Urinary bladder (tissue), 3 donors: ENCODE measurements at regions not wholly inside any gene's neighbourhood (a gene's known extent, or its start where the extent isn't known, plus 50 kb on each side); places are given as distances from the start of the nearest gene placed in this dataset.
"Not testable (repeated sequence)": the region's sequence is repeated elsewhere in the genome, so short reads cannot be mapped to it uniquely, and the experiment has no call there.

Experiments used
- DNase-seq: peaks from one replicate; pipeline ENCODE4 v3.0.0-alpha.2; 2015; ENCODE audit errors: extremely low spot score
- H3K27ac ChIP-seq: one replicate; pipeline ENCODE4 v1.5.1; 2013; ENCODE audit warnings: low read depth, mild to moderate bottlenecking, moderate library complexity
- H3K36me3 ChIP-seq: one replicate; pipeline ENCODE4 v1.6.1; 2013; ENCODE audit warnings: mild to moderate bottlenecking, moderate library complexity; ENCODE audit not compliant: insufficient read depth
- H3K4me1 ChIP-seq: one replicate; pipeline ENCODE4 v1.6.1; 2013; ENCODE audit warnings: mild to moderate bottlenecking, moderate library complexity; ENCODE audit not compliant: insufficient read depth
- H3K4me3 ChIP-seq: one replicate; pipeline ENCODE4 v1.5.1; 2013; ENCODE audit warnings: low read depth, low read length
- WGBS: extraction: QIAGEN DNeasy Blood & Tissue Kit; methylation state at CpG from one replicate; pipeline ENCODE4 v1.1.7; 2013; 5-methylcytosine and 5-hydroxymethylcytosine counted together
- donor health status: healthy with polysubstance abuse.
- donor health status: healthy.

DNA sequence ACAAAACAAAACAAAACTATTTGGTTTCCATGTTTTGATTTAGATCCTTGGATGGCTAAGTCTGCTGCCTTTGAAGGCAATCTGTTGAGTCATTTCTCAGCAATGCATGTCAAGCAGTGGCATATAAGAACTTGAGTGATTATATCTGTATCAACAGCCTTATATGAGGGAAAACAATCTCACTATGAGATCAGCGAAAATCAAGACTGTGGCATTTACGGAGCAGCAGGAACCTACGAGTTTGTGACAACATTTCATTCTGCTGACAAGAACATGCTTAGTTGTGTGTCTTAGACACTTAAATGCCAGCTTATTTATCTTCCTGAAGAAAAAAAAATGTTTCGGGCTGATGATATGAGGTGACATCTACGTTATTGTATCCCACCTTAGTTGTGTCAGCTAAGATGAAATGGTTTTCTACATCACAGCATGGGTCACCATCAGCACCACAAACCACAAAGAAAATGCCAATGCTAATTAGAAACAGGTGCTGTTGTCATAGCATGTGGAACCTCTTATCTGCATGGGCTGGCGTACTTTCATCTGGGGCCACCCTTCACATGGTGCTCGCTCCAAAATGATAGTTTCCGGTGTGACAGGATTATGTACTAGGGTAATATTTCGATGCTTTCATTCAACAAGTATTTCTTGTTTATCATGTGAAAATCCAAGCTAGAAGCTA is 1085.5 kb downstream of the SORCS1 start:
- H3K27ac ChIP-seq: no peak overlapping the region
- no peaks in the 10 kb centered on the region for H3K36me3 ChIP-seq
- DNase-seq: no peak
- H3K4me3 ChIP-seq: no peak overlapping the region
- H3K4me1 ChIP-seq: no peaks in the 10 kb centered on the region
- 55% methylated on average over 9 of the region's 9 CpGs for WGBS

DNA sequence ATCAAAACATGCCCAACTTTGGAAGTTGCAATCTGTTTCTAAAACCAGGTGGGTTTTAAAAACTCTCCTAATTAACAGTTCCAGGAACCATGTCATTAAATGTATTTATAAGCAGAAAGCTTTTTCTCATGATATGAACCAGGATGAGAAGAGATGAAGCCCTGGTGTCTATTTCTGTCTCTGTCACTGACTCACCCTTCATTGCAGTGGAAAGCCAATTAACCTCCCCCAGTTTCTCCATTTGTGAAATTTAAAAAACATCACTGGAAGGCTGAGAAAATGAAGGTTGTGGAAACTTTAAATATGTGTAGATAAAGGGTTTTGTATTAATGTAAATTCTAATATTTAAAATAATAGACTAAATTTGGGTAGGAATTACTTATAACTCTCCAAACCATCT is 1088.0 kb downstream of the SORCS1 start:
- DNase-seq: no peak
- Histone ChIP-seq H3K4me1 (no peaks in the 10 kb centered on the region), H3K36me3 (no peaks in the 10 kb centered on the region), H3K4me3 (no peak overlapping the region), H3K27ac (no peak overlapping the region)

DNA sequence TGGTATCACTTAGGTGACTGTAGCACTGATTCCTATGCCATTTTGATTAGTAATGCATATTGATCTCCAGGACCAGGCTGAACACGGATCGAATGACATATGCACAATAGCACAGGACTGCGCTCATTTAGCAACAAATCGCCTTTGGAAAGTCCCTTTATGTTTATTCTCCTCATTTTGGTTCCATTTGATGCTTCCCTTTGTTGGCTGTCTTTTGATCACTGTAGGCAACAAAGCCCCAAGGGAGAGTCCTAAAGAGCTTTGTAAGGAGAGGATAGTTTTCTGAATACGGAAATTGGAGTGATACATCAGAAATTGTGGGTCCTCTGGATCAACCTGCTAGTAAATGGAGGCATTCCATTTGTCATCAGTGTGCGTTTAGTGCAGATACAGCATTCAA is 1111.4 kb downstream of the SORCS1 start:
- H3K4me1 ChIP-seq: no peaks in the 10 kb centered on the region
- WGBS: 84% methylated on average over 6 of the region's 6 CpGs
- no peak overlapping the region for H3K27ac ChIP-seq
- DNase-seq: no peak
- H3K4me3 ChIP-seq: no peak overlapping the region
- H3K36me3 ChIP-seq: no peaks in the 10 kb centered on the region

DNA sequence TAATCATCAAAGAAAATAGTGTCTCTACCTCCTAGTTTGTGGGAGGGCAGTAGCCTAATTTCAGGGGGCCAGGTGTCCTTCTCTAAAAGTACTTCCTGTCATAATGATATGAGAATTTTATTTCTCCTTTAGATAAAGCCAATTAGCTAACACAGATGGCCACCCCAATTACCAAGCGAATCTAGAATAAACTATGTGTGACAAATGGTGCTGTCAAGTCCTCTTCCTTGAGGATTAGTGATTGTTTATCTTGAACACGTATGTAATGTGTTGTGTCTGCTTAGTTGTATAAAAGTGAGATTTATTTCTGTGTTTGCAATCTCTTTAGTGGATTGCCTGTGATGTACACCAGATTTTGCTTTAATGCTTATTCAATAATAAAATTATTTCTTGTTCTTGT is 1120.0 kb downstream of the SORCS1 start:
- Histone ChIP-seq H3K4me3 (no peak overlapping the region), H3K27ac (no peak overlapping the region), H3K4me1 (no peaks in the 10 kb centered on the region), H3K36me3 (no peaks in the 10 kb centered on the region)
- no peak for DNase-seq
- WGBS: 18% methylated on average over 2 of the region's 2 CpGs

DNA sequence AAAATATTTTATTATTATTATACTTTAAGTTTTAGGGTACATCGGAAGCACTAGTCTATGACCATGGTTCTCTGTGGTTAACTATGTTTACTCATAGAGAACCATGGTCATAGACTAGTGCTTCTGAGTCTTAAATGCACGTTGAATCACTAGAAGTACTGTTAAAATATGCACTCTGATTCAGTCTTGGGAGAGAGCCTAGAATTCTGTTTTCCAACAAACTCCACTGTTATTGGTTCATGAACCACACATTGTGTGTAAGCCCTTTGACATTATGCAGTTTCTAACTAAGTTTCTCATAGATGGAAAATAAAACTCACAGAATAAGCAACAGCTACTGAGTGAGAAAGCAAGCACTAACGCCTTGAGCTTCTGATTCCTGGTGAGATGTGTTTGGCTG is 1120.6 kb downstream of the SORCS1 start:
- DNase-seq: no peak
- Histone ChIP-seq H3K27ac (no peak overlapping the region), H3K4me1 (no peaks in the 10 kb centered on the region), H3K4me3 (no peak overlapping the region), H3K36me3 (no peaks in the 10 kb centered on the region)
- 41% methylated on average over 3 of the region's 3 CpGs for WGBS

DNA sequence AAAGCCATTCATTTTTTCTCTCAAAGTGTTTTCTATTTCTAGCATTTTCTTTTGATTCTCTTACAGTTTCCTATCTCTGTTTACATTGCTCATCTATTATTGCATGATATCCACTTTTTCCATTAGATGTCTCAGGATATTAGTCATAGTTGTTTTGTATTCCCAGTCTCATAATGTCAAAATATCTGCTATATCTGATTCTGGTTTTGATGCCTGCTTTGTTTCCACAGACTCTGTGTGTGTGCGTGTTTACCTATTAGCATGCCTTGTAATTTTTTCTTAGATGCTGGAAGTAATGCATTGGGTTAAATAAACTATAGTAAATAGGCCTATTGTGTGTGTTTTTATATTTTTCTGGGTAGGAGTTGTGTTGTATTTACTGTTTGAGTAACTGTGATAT is 1126.3 kb downstream of the SORCS1 start:
- WGBS: 97% methylated on average over 1 of the region's 1 CpG

DNA sequence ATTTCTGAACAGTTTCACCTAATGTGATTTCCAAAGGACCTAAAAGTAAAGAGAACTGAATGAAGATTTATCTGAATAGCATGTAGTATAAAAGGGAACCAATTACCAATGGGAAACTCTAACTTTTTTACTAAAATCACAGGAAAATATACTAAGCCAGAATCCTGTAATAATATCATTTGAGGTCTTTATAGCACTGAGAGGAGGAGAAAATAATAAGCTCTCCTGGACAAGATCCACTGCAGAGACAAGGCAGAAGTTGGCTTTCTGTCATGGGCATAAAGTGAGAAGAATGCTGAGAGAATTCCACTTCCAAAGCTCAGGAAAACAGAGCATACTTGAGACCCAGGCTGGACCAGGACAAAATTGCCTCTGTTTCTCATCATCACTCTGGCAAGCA is 1131.4 kb downstream of the SORCS1 start:
- H3K4me3 ChIP-seq: no peak overlapping the region
- H3K36me3 ChIP-seq: no peaks in the 10 kb centered on the region
- no peaks in the 10 kb centered on the region for H3K4me1 ChIP-seq
- DNase-seq: no peak
- H3K27ac ChIP-seq: no peak overlapping the region

More for the DNA sequence above, 1126.3 kb downstream of the SORCS1 start:
- Histone ChIP-seq H3K36me3 (no peaks in the 10 kb centered on the region), H3K4me1 (no peaks in the 10 kb centered on the region), H3K27ac (no peak overlapping the region), H3K4me3 (no peak overlapping the region)
- DNase-seq: no peak

DNA sequence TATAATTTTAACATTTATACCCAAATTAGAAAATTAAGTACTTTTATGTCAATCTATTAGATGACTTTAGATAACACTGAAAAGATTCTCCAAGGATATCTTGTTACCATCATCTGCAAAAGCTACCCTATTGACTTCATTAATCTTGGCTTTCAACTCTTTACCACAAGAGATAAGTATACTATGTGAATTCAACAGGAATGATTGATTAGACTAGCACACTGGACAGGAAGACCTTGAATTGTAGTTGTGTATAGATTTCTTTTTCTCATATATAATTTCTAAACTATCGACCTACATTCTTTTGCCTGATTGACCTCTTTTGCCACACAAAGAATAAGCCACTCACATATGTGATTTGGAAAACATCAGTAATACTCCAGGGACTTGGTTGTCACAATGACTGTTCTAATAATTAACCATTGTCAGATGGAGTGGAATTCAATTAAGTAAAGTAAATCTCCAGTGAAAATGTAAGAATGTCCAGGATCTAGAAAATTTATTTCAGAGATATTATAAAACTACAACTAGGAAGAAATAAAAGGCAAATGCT is 1132.0 kb downstream of the SORCS1 start:
- DNase-seq: no peak
- WGBS: 75% methylated on average over 1 of the region's 1 CpG
- Histone ChIP-seq H3K27ac (no peak overlapping the region), H3K36me3 (no peaks in the 10 kb centered on the region), H3K4me1 (no peaks in the 10 kb centered on the region), H3K4me3 (no peak overlapping the region)

DNA sequence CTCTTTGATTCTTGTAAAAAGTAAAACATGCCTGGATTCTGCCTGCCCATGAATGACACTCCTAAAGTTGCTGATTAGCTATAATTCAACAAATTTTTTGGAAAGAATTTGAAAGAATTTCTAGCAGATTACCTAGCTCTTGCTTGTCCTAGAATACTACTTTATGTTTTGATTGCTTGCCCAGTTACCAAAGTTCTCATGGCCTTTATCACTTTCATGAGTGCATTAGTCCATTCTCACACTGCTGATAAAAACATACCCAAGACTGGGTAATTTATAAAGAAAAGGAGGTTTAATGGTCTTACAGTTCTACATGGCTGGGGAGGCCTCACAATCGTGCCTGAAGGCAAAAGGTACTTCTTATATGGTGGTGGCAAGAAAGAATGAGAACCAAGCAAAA is 1137.3 kb downstream of the SORCS1 start:
- no peak for DNase-seq
- Histone ChIP-seq H3K4me1 (no peaks in the 10 kb centered on the region), H3K4me3 (no peak overlapping the region), H3K36me3 (no peaks in the 10 kb centered on the region), H3K27ac (no peak overlapping the region)
- 75% methylated on average over 1 of the region's 1 CpG for WGBS

DNA sequence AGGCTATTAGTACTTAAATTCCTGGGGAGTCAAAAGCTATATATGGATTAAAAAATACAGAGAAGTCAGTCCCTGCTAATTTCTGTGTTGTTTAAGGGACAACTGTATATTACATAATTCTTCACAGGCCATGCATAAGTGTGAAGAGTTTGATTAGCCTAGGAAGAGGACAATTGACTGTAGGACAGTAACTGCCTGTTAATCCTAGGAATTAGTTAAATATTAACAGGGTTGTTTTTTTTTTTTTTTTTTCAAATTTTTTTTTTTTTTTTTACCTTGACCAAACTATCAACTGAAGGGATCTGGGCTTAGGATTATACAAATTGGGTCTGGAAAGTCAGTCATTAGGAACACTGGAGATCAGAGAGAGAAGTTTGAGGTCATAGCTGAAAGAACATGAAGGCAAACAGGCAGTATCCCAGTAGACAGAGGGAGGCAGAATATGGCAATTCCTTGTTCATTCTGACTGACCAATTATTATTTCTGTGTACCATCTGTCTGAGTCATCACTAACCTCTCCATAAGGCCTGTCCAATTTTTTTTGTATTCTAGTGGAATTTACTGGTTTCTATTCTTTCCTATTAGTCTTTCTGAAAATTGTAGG is 1139.2 kb downstream of the SORCS1 start:
- H3K4me1 ChIP-seq: no peaks in the 10 kb centered on the region
- H3K27ac ChIP-seq: no peak overlapping the region
- H3K4me3 ChIP-seq: no peak overlapping the region

DNA sequence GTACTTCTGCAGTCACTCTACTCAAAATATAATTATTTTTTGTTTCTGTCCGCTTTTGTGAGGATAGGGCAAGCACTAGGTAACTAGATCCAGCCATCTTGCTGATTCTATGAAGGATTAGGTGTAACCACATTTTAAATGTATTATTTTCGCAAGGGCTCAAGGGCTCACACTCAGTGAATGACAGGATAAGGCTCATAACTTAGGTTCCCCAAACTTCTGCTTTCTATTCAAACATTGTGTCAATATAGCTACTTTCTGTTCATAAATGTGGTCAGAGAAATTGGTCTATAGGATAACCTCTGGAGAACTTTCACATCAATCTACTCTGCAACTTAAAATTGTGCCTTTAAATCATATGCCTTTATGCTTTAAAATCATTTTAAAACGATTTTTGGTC is 1141.2 kb downstream of the SORCS1 start:
- H3K27ac ChIP-seq: no peak overlapping the region
- H3K4me1 ChIP-seq: no peaks in the 10 kb centered on the region
- WGBS: 82% methylated on average over 3 of the region's 3 CpGs
- no peaks in the 10 kb centered on the region for H3K36me3 ChIP-seq
- H3K4me3 ChIP-seq: no peak overlapping the region
- DNase-seq: no peak

More for the DNA sequence above, 1139.2 kb downstream of the SORCS1 start:
- no peaks in the 10 kb centered on the region for H3K36me3 ChIP-seq
- DNase-seq: no peak

DNA sequence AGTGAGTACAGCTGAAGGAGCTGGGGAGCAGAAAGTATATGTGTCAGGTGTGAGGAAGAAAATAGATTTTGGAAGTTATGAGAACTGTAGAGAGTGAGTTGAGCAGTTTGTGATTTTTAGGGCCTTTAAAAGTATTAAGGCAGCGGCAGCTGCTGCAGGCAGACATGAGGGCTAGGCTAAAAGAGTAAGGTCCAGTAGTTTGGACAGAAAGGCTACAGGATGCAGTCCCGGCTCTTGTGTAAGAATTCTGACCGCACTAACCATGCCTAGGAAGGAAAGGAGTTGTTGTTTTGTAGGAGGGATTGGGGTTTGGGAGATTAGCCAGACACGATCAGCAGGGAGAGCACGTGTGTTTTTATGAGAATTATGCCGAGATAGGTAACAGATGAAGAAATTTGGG is 1144.9 kb downstream of the SORCS1 start:
- H3K4me3 ChIP-seq, H3K4me1 ChIP-seq, H3K36me3 ChIP-seq, H3K27ac ChIP-seq, DNase-seq: not testable (repeated sequence)
- WGBS: 62% methylated on average over 6 of the region's 6 CpGs

DNA sequence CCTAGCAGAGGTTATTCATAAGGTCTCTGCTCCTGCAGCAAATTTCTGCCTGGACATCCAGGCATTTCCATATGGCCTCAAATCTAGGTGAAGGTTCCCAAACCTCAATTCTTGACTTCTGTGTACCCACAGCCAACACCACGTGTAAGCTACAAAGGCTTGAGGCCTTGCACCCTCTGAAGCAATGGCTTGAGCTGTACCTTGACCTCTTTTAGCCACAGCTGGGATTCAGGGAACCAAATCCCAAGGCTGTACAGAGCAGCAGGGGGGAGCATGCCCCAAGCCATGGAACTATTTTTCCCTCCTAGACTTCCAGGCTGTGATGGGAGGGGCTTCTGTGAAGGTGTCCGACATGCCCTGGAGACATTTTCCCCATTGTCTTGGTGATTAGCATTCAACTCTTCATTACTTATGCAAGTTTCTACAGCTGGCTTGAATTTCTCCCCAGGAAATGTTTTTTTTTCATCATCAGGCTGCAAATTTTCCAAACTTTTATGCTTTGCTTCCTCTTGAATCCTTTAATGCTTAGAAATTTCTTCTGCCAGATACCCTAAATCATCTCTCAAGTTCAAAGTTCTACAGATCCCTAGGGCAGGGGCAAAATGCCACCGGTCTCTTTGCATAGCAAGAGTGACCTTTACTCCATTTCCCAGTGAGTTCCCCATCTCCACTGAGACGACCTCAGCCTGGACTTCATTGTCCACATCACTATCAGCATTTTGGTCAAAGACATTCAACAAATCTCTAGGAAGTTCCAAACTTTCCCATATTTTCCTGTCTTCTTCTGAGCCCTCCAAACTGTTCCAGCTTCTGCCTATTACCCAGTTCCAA is 1148.9 kb downstream of the SORCS1 start:
- not testable (repeated sequence) for H3K27ac ChIP-seq, DNase-seq, H3K36me3 ChIP-seq, H3K4me3 ChIP-seq, H3K4me1 ChIP-seq
- 79% methylated on average over 4 of the region's 4 CpGs for WGBS

DNA sequence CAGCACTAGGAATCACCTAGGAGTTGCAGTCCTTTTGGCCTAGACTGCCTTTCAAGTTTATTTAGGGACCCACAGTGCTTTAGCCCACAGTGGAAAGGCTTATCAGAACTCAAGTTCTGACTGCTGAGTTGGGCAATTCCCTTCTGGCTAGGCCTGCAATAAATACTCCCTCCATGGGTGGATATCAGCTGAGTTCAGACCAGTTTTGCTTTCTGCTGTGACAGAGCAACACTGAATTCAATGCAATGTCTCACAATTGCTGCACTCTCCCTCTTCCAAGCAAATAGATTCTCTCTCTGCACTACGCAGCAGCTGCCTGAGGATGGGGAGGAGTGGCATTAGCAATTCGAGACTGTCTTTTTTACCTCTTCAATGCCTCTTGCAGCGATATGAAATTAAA is 1153.3 kb downstream of the SORCS1 start:
- no peaks in the 10 kb centered on the region for H3K4me1 ChIP-seq
- H3K36me3 ChIP-seq: no peaks in the 10 kb centered on the region
- no peak overlapping the region for H3K27ac ChIP-seq
- no peak for DNase-seq
- no peak overlapping the region for H3K4me3 ChIP-seq
- 50% methylated on average over 3 of the region's 3 CpGs for WGBS
